Posterior cingulate gyrus (tissue), 11 donors: ENCODE measurements at regions not wholly inside any gene's neighbourhood (a gene's known extent, or its start where the extent isn't known, plus 50 kb on each side); places are given as distances from the start of the nearest gene placed in this dataset.

Experiments
- DNase-seq, 10 donors: peaks; one replicate each; pipeline versions ENCODE4 v3.0.0 to v3.0.0-alpha.2; 2020 to 2021; ENCODE audit warnings: mixed read lengths in 3 of 10
- intact Hi-C: fragments of 100-400 bp; cut with DNase I; formaldehyde crosslinking; loops from one replicate; pipeline ENCODE4 v1.15.1; 2023

DNA sequence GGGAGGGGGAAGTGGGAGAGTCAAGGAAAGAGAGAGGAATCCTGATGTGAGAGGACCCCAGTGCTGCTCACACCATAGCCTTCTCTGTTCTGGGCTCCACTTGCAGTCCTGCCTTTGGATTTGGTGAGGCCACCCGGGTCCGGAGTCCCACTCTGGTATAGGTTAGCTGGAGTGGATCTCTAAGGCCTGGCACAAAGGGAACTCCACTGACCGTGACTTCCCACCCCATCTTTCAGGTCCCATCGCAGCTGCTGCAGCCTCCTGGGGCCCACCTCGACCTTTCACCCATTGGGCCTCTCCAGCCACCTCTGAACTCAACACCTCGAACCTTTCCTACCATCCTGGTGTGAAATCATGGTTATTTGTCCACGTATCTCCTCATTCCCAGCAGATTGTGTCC, 324.4 kb downstream of the MATN1 start:
- intact Hi-C loops, result no loop called here
- DNase-seq, result peak in 1 of 10 donors; percentile 23

DNA sequence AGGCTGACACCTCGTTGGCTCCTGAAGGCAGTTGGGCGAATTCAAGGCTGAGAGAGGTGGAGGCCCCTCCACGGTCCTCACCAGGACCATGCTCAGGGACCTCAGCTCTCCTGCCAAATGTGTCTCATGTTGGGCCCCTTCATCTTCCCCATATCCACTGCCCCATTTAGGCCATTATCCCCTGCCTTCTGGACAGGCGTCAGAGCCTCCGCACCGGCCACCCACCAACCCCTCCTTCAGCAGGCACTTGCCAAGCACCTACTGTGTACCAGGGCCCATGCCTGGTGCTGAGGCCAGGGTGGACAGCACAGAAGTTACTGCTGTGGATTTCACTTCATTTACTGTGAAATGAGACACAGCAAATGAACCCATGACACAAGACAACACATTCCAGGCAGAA, 325.8 kb downstream of the MATN1 start:
- intact Hi-C loops, result no loop called here
- peak in 2 of 10 donors; percentile 33 to 61 for DNase-seq

DNA sequence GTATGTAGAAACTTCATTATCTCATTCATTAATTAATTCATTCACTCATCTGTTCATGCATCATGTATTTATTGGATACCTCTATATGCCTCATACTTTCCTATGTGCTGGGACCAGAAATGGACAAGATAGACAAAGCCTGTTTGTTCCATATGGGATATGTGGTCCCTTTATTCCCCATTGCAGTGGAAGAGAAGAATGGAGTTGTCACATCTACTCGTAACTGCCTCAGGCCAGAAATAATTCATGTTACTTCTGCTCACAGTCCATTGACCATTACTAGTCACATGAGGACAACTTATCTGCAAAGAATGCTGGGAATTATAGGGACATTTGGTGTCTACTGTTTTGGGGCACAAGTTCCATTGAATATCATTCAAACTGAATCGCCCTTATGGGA, 327.8 kb downstream of the MATN1 start:
- intact Hi-C loops, result no loop called here
- DNase-seq, result no peak

DNA sequence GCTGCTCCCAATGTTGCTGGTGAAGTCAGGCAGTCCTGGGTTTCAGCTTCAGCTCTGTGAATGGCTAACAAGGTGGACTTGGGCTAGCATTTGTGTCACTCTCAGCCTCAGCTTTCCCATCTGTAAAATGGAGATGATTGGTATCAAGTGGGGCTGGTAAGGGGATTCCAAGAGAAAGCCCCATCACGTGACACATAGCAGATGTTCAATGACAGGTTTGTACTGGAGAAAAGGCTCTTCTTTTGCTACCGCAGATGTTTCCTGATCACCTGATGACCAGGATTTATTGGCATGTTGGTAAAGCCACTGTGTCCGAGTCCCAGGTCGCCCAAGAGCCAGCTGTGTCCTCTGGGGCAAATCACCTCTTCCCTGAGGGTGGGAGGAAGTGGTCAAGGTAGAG, 335.0 kb downstream of the MATN1 start:
- intact Hi-C loops, result no loop called here
- no peak for DNase-seq

DNA sequence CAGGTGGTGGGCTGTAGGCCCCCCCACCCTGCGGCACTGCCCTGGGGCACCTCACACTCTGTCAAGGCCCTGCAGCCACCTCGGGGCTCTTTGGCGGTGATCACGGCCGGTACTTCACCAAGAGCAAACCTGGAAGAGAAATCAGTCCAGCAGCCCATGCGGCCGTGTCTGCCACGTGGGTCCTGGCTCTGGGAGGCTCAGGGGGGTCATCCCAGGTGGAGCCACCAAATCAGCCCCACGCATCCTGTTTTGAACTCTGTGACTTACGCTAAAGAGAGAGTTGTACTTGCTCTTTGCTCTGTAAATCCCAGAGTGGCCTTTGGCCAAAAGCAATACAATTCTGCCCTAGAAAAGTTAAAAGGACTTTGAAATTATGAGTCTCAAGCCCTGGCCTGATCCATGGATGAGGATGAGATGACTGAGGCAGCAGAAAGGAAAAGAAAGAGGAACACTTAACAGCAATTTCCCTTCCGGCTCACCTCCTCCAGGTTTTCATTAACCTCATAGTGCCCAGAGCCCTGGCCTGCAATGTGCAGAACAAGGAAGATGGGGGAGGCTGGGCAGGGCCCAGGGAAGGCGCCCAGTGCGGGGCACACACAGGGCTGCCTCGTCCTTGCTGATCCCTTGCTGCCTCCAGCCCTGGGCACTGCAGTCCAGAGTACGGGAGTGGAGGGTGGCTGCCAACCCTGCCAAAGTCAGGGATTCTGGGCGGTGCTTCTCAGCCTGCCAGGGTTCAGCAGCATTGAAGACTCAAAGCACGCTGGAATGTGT, 337.0 kb downstream of the MATN1 start:
- intact Hi-C loops, result no loop called here

GRCh38 chr1:30385246-30385995, 338.0 kb downstream of the MATN1 start:
- DNase-seq, result peak in 2 of 10 donors; percentile 10 to 31
- intact Hi-C loops, result no loop called here

More for the DNA sequence above, 337.0 kb downstream of the MATN1 start:
- DNase-seq, result peak in 2 of 10 donors; percentile 14 to 33

DNA sequence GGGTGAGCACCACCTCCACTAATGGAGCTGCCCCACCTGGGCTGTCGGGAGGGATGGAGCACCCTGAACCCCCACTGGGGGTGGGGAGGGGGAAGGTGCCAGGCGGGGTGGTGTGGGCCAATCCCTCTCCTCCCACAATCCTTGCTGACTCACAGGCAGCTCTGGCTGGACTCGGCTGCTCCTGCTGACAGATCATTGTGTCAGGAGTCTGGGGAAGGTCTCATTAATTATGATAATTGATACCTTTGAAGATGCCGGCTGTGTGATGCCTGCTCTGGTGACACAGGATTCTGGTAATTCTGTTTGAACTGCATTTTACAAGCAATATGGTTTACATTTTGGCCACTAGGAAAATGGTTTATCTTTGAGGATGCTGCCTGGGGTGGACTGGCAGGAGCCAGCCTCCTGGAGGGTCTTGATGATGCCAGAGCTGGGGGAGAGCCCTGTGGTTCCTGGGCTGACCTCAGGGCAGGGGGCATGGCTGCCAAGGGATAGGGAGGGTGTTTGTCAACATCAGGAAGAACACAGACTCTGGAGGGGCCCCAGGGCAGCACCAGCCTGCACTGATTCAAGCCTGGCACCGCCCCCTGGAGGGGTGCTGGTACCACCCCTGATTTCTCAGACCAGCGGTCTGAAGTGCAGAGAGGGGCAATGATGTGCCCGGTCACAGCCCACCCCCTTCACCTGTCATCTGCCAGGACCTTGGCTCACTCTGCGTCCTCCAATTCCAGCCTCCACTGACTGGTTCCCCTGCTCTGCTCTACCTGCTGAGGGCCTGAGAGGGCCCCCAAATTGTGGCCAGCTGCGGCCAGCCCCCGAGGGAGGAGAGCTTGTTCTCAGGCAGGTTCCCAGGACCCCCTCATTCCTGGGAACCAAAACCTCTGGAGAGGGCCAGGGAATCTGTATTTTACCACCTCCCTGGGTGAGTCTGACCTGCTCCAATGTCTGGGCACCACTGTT, 338.8 kb downstream of the MATN1 start:
- intact Hi-C loops, result loop anchor here (5.0 kb wide), 2 partner anchors 592 to 1147 kb away; partner anchors contain the start of gene PTPRU
- DNase-seq, result peak in 2 of 10 donors; percentile 13 to 64

DNA sequence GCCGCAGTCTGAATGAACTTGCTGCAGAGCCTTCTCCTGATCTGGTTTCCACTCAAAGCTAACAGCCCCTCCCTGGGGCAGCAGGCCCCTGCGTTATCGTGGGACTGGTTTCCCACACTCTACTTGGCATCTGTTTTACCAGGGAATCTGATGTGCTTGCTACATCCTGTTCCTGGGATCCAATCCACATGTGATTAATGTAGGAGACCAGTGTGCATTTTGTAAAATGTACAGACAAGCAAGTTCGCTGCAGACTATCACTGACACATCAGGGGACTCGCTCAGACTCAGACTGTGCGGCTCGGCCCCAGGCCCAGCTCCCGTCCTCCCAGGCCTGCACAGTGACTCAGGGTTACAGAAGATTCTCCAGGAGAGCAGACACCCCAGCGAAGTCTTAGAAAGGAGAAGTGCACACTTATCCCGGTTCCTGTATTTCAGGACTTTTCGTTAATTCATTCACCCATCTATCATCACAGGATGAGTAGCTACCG, 340.1 kb downstream of the MATN1 start:
- DNase-seq, result peak in 3 of 10 donors; percentile 5 to 39 (median 33)
- intact Hi-C loops, result loop anchor here (5.0 kb wide), 2 partner anchors 591 to 1146 kb away; partner anchors contain the start of gene PTPRU

DNA sequence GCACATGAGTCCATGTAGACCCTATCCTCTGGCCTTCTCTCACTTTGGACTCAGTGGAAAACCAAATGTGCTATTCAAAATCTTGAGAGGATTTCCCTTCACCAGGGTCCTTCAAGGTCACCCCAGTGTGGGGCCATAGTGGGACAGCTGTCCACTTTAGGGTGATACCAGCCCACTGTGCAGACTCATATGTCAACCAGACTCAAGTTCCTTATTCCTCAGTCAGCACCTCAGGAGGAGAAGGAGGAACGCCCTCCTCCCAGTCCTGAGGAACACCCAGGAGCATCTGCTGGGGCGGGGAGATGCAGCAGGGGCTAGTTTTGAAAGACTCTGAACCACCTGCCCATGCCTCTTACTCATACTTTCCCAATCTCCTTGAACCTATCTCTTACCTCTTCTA, 340.9 kb downstream of the MATN1 start:
- intact Hi-C loops, result loop anchor here (5.0 kb wide), 2 partner anchors 590 to 1145 kb away; partner anchors contain the start of gene PTPRU
- DNase-seq, result no peak

DNA sequence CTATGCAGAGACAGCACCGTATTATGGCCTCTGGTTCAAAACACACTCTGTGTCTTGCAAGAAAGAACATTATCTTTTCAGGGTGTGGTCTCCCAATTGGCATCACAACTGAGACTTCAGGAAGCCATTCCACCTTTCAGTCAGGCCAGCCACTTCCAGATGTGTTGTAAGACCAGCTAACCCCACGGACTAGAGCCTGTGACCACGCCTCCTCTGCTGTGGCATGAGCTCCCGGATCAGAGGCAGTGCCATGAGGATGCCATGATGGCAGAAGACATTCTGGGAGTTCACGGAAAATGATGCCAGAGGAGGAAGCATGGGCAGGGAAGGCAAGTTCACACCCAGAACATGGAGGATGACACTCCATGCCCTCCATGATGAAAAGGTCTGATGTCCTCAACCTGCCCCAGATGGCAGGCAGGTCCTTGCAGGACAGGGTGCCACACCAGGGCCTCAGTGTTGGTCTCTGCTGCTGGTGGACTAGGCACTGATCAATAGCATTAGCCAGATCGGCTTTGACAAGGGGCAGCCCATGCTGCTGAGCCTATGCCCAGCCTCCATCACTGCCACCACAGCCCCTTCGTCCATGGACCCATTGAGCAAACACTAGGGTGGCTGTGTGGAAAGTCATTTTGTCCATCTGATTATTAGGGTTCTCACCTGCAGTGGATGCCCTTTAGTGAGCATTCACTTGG, 341.6 kb downstream of the MATN1 start:
- DNase-seq, result peak in 2 of 10 donors; percentile 5 to 65
- intact Hi-C loops, result loop anchor here (5.0 kb wide), 2 partner anchors 590 to 1145 kb away; partner anchors contain the start of gene PTPRU

- peak in 2 of 10 donors; percentile 12 to 29 for DNase-seq
- intact Hi-C loops, result loop anchor here (5.0 kb wide), 2 partner anchors 589 to 1144 kb away; partner anchors contain the start of gene PTPRU
These were observed 342.1 kb downstream of the MATN1 start for GRCh38 chr1:30381266-30381665.

DNA sequence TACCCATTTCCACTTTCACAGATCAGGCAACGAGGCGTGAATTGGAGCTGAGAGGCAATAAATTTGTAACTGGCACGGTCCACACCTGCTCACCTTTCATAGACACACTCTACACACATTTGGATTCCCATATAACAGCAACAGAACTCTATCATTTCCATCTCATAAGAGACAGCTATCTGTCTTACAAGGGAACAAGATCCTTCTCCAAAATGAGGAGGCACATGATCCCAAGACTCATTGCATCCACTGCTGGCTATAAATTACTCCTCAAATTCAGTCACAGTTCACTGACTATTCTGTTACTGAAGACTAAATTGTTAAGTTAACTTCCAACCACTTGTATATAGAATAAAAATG, 342.8 kb downstream of the MATN1 start:
- DNase-seq, result no peak
- intact Hi-C loops, result loop anchor here (5.0 kb wide), 2 partner anchors 588 to 1143 kb away; partner anchors contain the start of gene PTPRU

- peak in 7 of 10 donors; percentile 27 to 91 (median 54) for DNase-seq
These were observed 343.4 kb downstream of the MATN1 start for GRCh38 chr1:30379684-30380624.

GRCh38 chr1:30378991-30379581, 344.3 kb downstream of the MATN1 start:
- intact Hi-C loops, result no loop called here
- no peak for DNase-seq

More at GRCh38 chr1:30379684-30380624, 343.4 kb downstream of the MATN1 start:
- intact Hi-C loops, result loop anchor here (5.0 kb wide), 2 partner anchors 588 to 1143 kb away; partner anchors contain the start of gene PTPRU

GRCh38 chr1:30378003-30378596, 345.3 kb downstream of the MATN1 start:
- DNase-seq, result no peak
- intact Hi-C loops, result no loop called here

DNA sequence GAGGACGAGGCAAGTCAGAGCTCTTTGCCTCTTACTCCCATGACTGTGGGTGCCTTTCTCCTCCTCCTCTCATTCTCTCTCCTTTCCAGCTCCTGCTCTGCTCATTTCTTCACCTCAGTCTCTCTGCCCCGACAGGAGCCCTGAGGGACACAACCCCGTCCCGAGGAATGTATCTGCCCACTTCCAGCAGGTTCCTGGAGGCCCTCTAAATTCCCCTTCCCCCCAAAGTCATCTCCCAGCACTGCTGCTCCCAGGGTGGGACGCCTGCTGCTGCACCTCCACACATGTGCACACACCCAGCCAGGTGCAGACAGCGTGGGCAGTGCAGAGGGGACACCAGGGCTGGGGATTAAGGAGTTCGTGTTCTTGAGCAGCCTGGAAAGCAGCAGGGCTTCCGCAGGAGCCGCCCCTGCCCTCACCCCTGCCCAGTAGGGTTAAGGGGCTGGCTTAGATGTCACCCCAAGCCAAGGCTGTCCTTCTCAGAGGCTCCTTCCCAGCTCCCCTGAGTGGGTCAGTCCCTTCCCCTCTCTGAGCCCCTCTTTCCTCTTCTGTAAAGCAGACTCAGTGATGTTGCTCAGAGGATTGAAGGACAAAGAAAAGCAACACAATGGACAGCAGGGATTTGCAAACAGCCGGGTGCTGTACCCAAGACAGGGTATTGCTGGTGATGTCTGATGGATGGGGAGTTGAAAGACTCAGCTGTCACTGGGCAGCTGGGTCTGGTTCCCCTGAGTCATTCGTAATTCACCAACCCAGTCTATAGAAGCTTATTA, 346.0 kb downstream of the MATN1 start:
- intact Hi-C loops, result no loop called here

More for the DNA sequence above, 346.0 kb downstream of the MATN1 start:
- no peak for DNase-seq
